ENCODE measurements at regions not wholly inside any gene's neighbourhood (a gene's known extent, or its start where the extent isn't known, plus 50 kb on each side); places are given as distances from the start of the nearest gene placed in this dataset.

- ChIA-PET CTCF (no interaction called here), POLR2A (no interaction called here)
- DNase-seq, result no peak
- no peak overlapping the region for H3K27ac Mint-ChIP-seq
- H3K36me3 Mint-ChIP-seq (ENCODE audit: low read depth), result no peaks in the 10 kb centered on the region
- intact Hi-C loops (cut with micrococcal nuclease), result no loop called here
- no peak for ATAC-seq
- H3K4me1 Mint-ChIP-seq (ENCODE audit: low read depth), result no peaks in the 10 kb centered on the region
- peaks cover 4% of the 10 kb centered on the region for H3K27me3 Mint-ChIP-seq
- no peaks in the 10 kb centered on the region for H3K9me3 Mint-ChIP-seq
- TF ChIP-seq CTCF (IDR thresholded peaks at IDR 0.05), result no peak
- no peak overlapping the region for H3K4me3 Mint-ChIP-seq
Observed at GRCh38 chr18:44533071-44533470, 147.6 kb upstream of the SETBP1 start.

GRCh38 chr18:44536046-44536445 is 144.6 kb upstream of the SETBP1 start:
- POLR2A ChIA-PET, result no interaction called here
- Mint-ChIP-seq H3K4me1 (ENCODE audit: low read depth) (no peaks in the 10 kb centered on the region), H3K9me3 (no peaks in the 10 kb centered on the region), H3K27ac (no peak overlapping the region), H3K4me3 (no peak overlapping the region), H3K27me3 (peaks cover 2% of the 10 kb centered on the region), H3K36me3 (ENCODE audit: low read depth) (no peaks in the 10 kb centered on the region)
- TF ChIP-seq CTCF (IDR thresholded peaks at IDR 0.05), result no peak
- DNase-seq, result no peak
- CTCF ChIA-PET, result no interaction called here
- no peak for ATAC-seq
- intact Hi-C loops (cut with micrococcal nuclease), result no loop called here

- intact Hi-C loops (cut with micrococcal nuclease), result no loop called here
- peaks cover 2% of the 10 kb centered on the region for H3K27me3 Mint-ChIP-seq
- DNase-seq (no peak), ATAC-seq (no peak)
- H3K4me3 Mint-ChIP-seq, result no peak overlapping the region
- TF ChIP-seq CTCF (IDR thresholded peaks at IDR 0.05), result no peak
- H3K9me3 Mint-ChIP-seq, result no peaks in the 10 kb centered on the region
- POLR2A ChIA-PET, result no interaction called here
- no peak overlapping the region for H3K27ac Mint-ChIP-seq
- CTCF ChIA-PET, result no interaction called here
- no peaks in the 10 kb centered on the region for H3K36me3 Mint-ChIP-seq (ENCODE audit: low read depth)
- no peaks in the 10 kb centered on the region for H3K4me1 Mint-ChIP-seq (ENCODE audit: low read depth)
Observed at GRCh38 chr18:44536619-44537018, 144.1 kb upstream of the SETBP1 start.

GRCh38 chr18:44537526-44537925 is 143.2 kb upstream of the SETBP1 start:
- intact Hi-C loops (cut with micrococcal nuclease), result no loop called here
- POLR2A ChIA-PET, result no interaction called here
- Mint-ChIP-seq H3K9me3 (no peaks in the 10 kb centered on the region), H3K27me3 (peaks cover 2% of the 10 kb centered on the region), H3K4me1 (ENCODE audit: low read depth) (no peaks in the 10 kb centered on the region), H3K4me3 (no peak overlapping the region), H3K27ac (no peak overlapping the region), H3K36me3 (ENCODE audit: low read depth) (no peaks in the 10 kb centered on the region)
- no peak for DNase-seq
- CTCF ChIA-PET, result no interaction called here
- no peak for TF ChIP-seq CTCF (IDR thresholded peaks at IDR 0.05)
- ATAC-seq, result no peak

- TF ChIP-seq CTCF (IDR thresholded peaks at IDR 0.05), result no peak
- Mint-ChIP-seq H3K36me3 (ENCODE audit: low read depth) (no peaks in the 10 kb centered on the region), H3K9me3 (no peaks in the 10 kb centered on the region), H3K4me1 (ENCODE audit: low read depth) (no peaks in the 10 kb centered on the region), H3K4me3 (no peak overlapping the region), H3K27ac (no peak overlapping the region), H3K27me3 (peaks cover 2% of the 10 kb centered on the region)
- no peak for DNase-seq
- intact Hi-C loops (cut with micrococcal nuclease), result no loop called here
- ATAC-seq, result no peak
- POLR2A ChIA-PET, result no interaction called here
- CTCF ChIA-PET, result no interaction called here
Observed at GRCh38 chr18:44539926-44540325, 140.8 kb upstream of the SETBP1 start.

Measured in activated CD8-positive, alpha-beta T cell treated with anti-CD3 and anti-CD28 coated beads for 36 hours (primary cell).